Fibroblast of the conjunctiva (primary cell): ENCODE measurements at regions not wholly inside any gene's neighbourhood (a gene's known extent, or its start where the extent isn't known, plus 50 kb on each side); places are given as distances from the start of the nearest gene placed in this dataset.

Experiments
- DNase-seq: peaks from one replicate; pipeline ENCODE4 v3.0.0-alpha.2; 2010; ENCODE audit warnings: low read depth

- no peak for DNase-seq
These were observed 629.2 kb downstream of the OTOL1 start for GRCh38 chr3:162125790-162126189.

- DNase-seq, result no peak
These were observed 634.0 kb downstream of the OTOL1 start for GRCh38 chr3:162130582-162130981.

GRCh38 chr3:162132981-162133380 lies 636.4 kb downstream of the OTOL1 start:
- DNase-seq, result no peak

- DNase-seq, result no peak
These were observed 638.0 kb downstream of the OTOL1 start for GRCh38 chr3:162134571-162134970.

GRCh38 chr3:162136136-162136535 lies 639.5 kb downstream of the OTOL1 start:
- no peak for DNase-seq

GRCh38 chr3:162138509-162138908 lies 641.9 kb downstream of the OTOL1 start:
- DNase-seq, result no peak

GRCh38 chr3:162139841-162140240 lies 643.2 kb downstream of the OTOL1 start:
- DNase-seq, result no peak

- peak; percentile 14 for DNase-seq
These were observed 644.7 kb downstream of the OTOL1 start for GRCh38 chr3:162141272-162141791.

GRCh38 chr3:162142511-162142910 lies 645.9 kb downstream of the OTOL1 start:
- DNase-seq, result peak; percentile 20

GRCh38 chr3:162143180-162143579 lies 646.6 kb downstream of the OTOL1 start:
- no peak for DNase-seq

- DNase-seq, result no peak
These were observed 651.4 kb downstream of the OTOL1 start for GRCh38 chr3:162147996-162148395.

GRCh38 chr3:162150790-162151189 lies 654.2 kb downstream of the OTOL1 start:
- DNase-seq, result no peak

- no peak for DNase-seq
These were observed 656.0 kb downstream of the OTOL1 start for GRCh38 chr3:162152636-162153035.

- no peak for DNase-seq
These were observed 665.0 kb downstream of the OTOL1 start for GRCh38 chr3:162161595-162161994.

- no peak for DNase-seq
These were observed 668.7 kb downstream of the OTOL1 start for GRCh38 chr3:162165346-162165745.

GRCh38 chr3:162166543-162166942 lies 669.9 kb downstream of the OTOL1 start:
- DNase-seq, result no peak

- no peak for DNase-seq
These were observed 672.1 kb downstream of the OTOL1 start for GRCh38 chr3:162168715-162169114.

- DNase-seq, result no peak
These were observed 674.0 kb downstream of the OTOL1 start for GRCh38 chr3:162170581-162170980.

- no peak for DNase-seq
These were observed 675.4 kb downstream of the OTOL1 start for GRCh38 chr3:162171970-162172369.

GRCh38 chr3:162175145-162175544 lies 678.5 kb downstream of the OTOL1 start:
- DNase-seq, result no peak

GRCh38 chr3:162175878-162176277 lies 679.3 kb downstream of the OTOL1 start:
- no peak for DNase-seq

- DNase-seq, result no peak
These were observed 686.8 kb downstream of the OTOL1 start for GRCh38 chr3:162183440-162183839.

- DNase-seq, result no peak
These were observed 695.9 kb downstream of the OTOL1 start for GRCh38 chr3:162192340-162193029.
